ENCODE measurements at regions not wholly inside any gene's neighbourhood (a gene's known extent, or its start where the extent isn't known, plus 50 kb on each side); places are given as distances from the start of the nearest gene placed in this dataset.

DNA sequence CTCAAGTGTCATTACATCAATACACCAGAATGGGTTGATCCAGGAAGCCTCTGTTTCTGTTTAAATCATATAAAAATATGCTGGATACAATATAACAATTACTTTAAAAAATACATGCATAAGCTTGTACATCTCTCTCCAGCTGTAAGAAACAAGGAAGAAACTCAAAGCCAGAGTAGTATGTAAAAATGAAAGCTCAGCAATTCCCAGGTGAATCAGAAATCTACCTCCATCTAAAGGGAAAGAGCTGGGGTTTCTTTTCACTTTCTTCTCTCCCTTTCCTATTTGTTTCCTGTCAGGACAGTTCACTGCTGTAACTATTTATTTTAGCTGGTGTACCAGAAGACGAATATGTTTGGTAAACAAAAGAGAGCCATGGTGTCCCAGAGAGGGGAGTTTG lies 301.0 kb upstream of the C1orf87 start (continued):
- TF ChIP-seq, protein P1, sequence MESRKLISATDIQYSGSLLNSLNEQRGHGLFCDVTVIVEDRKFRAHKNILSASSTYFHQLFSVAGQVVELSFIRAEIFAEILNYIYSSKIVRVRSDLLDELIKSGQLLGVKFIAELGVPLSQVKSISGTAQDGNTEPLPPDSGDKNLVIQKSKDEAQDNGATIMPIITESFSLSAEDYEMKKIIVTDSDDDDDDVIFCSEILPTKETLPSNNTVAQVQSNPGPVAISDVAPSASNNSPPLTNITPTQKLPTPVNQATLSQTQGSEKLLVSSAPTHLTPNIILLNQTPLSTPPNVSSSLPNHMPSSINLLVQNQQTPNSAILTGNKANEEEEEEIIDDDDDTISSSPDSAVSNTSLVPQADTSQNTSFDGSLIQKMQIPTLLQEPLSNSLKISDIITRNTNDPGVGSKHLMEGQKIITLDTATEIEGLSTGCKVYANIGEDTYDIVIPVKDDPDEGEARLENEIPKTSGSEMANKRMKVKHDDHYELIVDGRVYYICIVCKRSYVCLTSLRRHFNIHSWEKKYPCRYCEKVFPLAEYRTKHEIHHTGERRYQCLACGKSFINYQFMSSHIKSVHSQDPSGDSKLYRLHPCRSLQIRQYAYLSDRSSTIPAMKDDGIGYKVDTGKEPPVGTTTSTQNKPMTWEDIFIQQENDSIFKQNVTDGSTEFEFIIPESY (IDR thresholded peaks at IDR 0.05; ENCODE audit: extremely low read depth, insufficient replicate concordance, low read length) = no peak
- TF ChIP-seq SRF (IDR thresholded peaks at IDR 0.05; ENCODE audit: low read depth) (no peak), ZNF274 (IDR thresholded peaks at IDR 0.05; ENCODE audit: low read depth, low read length) (no peak)

DNA sequence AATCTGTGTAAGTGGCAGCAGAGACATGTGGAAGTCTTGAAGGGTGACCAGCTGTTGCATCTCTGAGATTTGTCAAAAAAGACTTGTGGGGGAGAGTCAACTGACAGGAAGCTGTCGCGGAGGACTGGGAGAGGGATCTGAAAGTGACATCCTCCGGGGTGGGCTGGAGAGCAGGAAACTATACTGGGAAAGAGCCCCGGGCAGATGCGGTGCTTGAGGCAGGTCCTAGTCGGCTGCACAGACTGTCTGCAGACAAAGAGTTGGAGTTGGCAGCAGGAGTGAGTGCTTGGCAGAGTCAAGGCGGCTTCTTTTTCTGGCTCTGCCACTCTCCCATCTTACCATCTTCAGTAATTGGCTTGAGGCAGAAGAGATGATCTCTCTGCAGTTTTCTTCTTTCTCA lies 294.0 kb upstream of the C1orf87 start:
- Histone ChIP-seq H2AFZ (ENCODE audit: low read depth, low read length, poor library complexity, severe bottlenecking) (no peak overlapping the region), H3K79me2 (ENCODE audit: insufficient read depth, low read length) (no peaks in the 10 kb centered on the region), H3K9me2 (ENCODE audit: insufficient read depth) (no peaks in the 10 kb centered on the region), H4K20me1 (ENCODE audit: insufficient read depth) (no peaks in the 10 kb centered on the region), H3K36me3 (ENCODE audit: control insufficient read depth in 1 of 2, insufficient read depth in 2 of 2, low read length in 2 of 2) (no peaks in the 10 kb centered on the region), H3K27ac (ENCODE audit: low read depth, low read length) (no peak overlapping the region), H3K4me3 (replicated peaks in 1 of 2; ENCODE audit: low read depth in 1 of 2, low read length in 2 of 2) (no peak overlapping the region), H3K9ac (ENCODE audit: low read length) (no peak overlapping the region), H3K4me2 (ENCODE audit: low read length) (no peak overlapping the region), H3K4me1 (ENCODE audit: control insufficient read depth in 1 of 2, insufficient read depth in 2 of 2, low read length in 2 of 2) (no peaks in the 10 kb centered on the region), H3K9me3 (ENCODE audit: control insufficient read depth in 1 of 2, insufficient read depth in 1 of 2, low read depth in 1 of 2, low read length in 2 of 2) (no peaks in the 10 kb centered on the region), H3K27me3 (ENCODE audit: insufficient read depth, low read length) (peaks cover 9% of the 10 kb centered on the region; the same call in 1 of the 2 replicates)
- ATAC-seq = no peak
- intact Hi-C loops (cut with micrococcal nuclease) = no loop called here
- no peak for DNase-seq (ENCODE audit: low read depth, low spot score)
- CTCF ChIA-PET = no interaction called here
- RAD21 ChIA-PET (ENCODE audit: low non-redundant PET in 1 of 2, low total read pairs in 2 of 2, uncharacterized antibody in 2 of 2, unreplicated experiment in 2 of 2) = no interaction called here
- BruUV-seq (replicated peaks) = no TSS peak
- POLR2A ChIA-PET = no interaction called here
- no peak for TF ChIP-seq ELF1 (IDR thresholded peaks at IDR 0.05; ENCODE audit: borderline replicate concordance, low read depth)

DNA sequence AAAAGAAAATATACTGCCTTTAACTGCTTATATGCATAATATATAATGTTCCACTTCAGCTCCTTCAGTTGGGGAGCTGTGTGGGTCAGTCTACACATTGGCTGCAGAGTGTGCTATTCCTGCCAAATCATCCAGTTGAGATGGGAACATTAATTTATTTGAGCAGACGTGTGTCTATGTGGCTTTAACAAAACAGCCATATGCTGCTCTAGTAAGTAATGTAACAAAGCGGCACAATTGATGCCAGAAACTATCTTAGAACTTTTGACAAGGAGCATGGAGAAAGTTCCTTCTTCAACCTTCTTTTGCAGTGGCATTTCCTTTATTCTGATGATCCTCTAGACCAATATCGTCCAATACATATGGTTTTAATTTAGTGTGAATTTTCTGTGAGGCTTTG lies 285.9 kb upstream of the C1orf87 start:
- no peak for ATAC-seq
- Histone ChIP-seq H3K27me3 (ENCODE audit: insufficient read depth, low read length) (no peaks in the 10 kb centered on the region), H3K36me3 (ENCODE audit: control insufficient read depth in 1 of 2, insufficient read depth in 2 of 2, low read length in 2 of 2) (no peaks in the 10 kb centered on the region), H3K9me3 (ENCODE audit: control insufficient read depth in 1 of 2, insufficient read depth in 1 of 2, low read depth in 1 of 2, low read length in 2 of 2) (no peaks in the 10 kb centered on the region), H3K4me1 (ENCODE audit: control insufficient read depth in 1 of 2, insufficient read depth in 2 of 2, low read length in 2 of 2) (no peaks in the 10 kb centered on the region), H2AFZ (ENCODE audit: low read depth, low read length, poor library complexity, severe bottlenecking) (no peak overlapping the region), H3K4me2 (ENCODE audit: low read length) (no peak overlapping the region), H4K20me1 (ENCODE audit: insufficient read depth) (no peaks in the 10 kb centered on the region), H3K9me2 (ENCODE audit: insufficient read depth) (no peaks in the 10 kb centered on the region), H3K27ac (ENCODE audit: low read depth, low read length) (no peak overlapping the region), H3K79me2 (ENCODE audit: insufficient read depth, low read length) (no peaks in the 10 kb centered on the region), H3K9ac (ENCODE audit: low read length) (no peak overlapping the region), H3K4me3 (replicated peaks in 1 of 2; ENCODE audit: low read depth in 1 of 2, low read length in 2 of 2) (no peak overlapping the region)
- ChIA-PET CTCF (no interaction called here), RAD21 (ENCODE audit: low non-redundant PET in 1 of 2, low total read pairs in 2 of 2, uncharacterized antibody in 2 of 2, unreplicated experiment in 2 of 2) (no interaction called here), POLR2A (no interaction called here)
- TF ChIP-seq SIN3A (IDR thresholded peaks at IDR 0.05; ENCODE audit: low read depth) = no peak
- no peak for TF ChIP-seq FOSL1 (IDR thresholded peaks at IDR 0.05; ENCODE audit: low read depth)
- TF ChIP-seq TCF7L2 (IDR thresholded peaks at IDR 0.05; ENCODE audit: borderline replicate concordance, extremely low read depth, insufficient read depth, insufficient read length) = no peak
- no TSS peak for BruUV-seq (replicated peaks)
- intact Hi-C loops (cut with micrococcal nuclease) = no loop called here
- no peak for DNase-seq (ENCODE audit: low read depth, low spot score)

All from HCT116 (cell line).